ENCODE measurements at regions not wholly inside any gene's neighbourhood (a gene's known extent, or its start where the extent isn't known, plus 50 kb on each side); places are given as distances from the start of the nearest gene placed in this dataset.

DNA sequence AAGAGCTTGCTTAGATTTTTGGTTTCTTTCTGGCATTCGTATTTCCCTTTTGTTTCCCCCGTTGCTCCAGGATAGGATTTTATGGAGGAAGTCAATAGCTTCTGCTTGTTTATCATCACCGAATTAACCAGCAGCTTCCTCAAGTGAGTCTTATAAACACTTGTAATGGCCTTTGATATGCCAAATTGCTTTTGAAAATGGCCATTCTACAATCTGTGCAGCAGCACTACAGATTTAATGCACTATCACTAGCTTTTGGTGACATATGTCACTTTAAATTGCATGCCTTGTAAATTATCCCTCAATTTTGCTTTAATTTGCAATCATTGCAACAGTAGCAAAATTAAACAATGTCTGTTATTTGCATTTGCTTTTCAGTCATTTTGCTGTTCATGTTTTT, 774.7 kb downstream of the METTL4 start:
- TF ChIP-seq ZNF274 (IDR thresholded peaks at IDR 0.05; ENCODE audit: low read depth, low read length) (no peak), SUZ12 (IDR thresholded peaks at IDR 0.05; ENCODE audit: extremely low read depth, insufficient read depth, insufficient read length) (no peak)

Measured in NT2/D1 (cell line).